ENCODE measurements at regions not wholly inside any gene's neighbourhood (a gene's known extent, or its start where the extent isn't known, plus 50 kb on each side); places are given as distances from the start of the nearest gene placed in this dataset.
A peak's percentile ranks its signal among the peaks of the same experiment; 100 is the strongest.

- DNase-seq: no peak
Observed at GRCh38 chr15:47184003-47184907, 533.0 kb upstream of the SEMA6D start.

GRCh38 chr15:47184908-47185801 is 532.1 kb upstream of the SEMA6D start:
- no peak for DNase-seq

GRCh38 chr15:47186075-47186474 is 531.2 kb upstream of the SEMA6D start:
- DNase-seq: no peak

- no peak for DNase-seq
Observed at GRCh38 chr15:47188758-47189507, 528.4 kb upstream of the SEMA6D start.

GRCh38 chr15:47194718-47195117 is 522.6 kb upstream of the SEMA6D start:
- peak; percentile 32 for DNase-seq

GRCh38 chr15:47196048-47196447 is 521.3 kb upstream of the SEMA6D start:
- DNase-seq: peak; percentile 78

- no peak for DNase-seq
Observed at GRCh38 chr15:47203993-47204392, 513.3 kb upstream of the SEMA6D start.

GRCh38 chr15:47206358-47206978 is 510.8 kb upstream of the SEMA6D start:
- no peak for DNase-seq

- no peak for DNase-seq
Observed at GRCh38 chr15:47209591-47209990, 507.7 kb upstream of the SEMA6D start.

GRCh38 chr15:47212222-47213010 is 504.9 kb upstream of the SEMA6D start:
- DNase-seq: no peak

- no peak for DNase-seq
Observed at GRCh38 chr15:47213883-47214282, 503.4 kb upstream of the SEMA6D start.

- no peak for DNase-seq
Observed at GRCh38 chr15:47218295-47218694, 499.0 kb upstream of the SEMA6D start.

GRCh38 chr15:47244361-47244760 is 472.9 kb upstream of the SEMA6D start:
- no peak for DNase-seq

GRCh38 chr15:47246317-47246716 is 471.0 kb upstream of the SEMA6D start:
- DNase-seq: no peak

- no peak for DNase-seq
Observed at GRCh38 chr15:47258521-47258920, 458.8 kb upstream of the SEMA6D start.

- no peak for DNase-seq
Observed at GRCh38 chr15:47265686-47266085, 451.6 kb upstream of the SEMA6D start.

GRCh38 chr15:47266566-47266965 is 450.7 kb upstream of the SEMA6D start:
- DNase-seq: no peak

GRCh38 chr15:47273864-47274263 is 443.4 kb upstream of the SEMA6D start:
- DNase-seq: no peak

GRCh38 chr15:47283246-47283645 is 434.1 kb upstream of the SEMA6D start:
- no peak for DNase-seq

GRCh38 chr15:47288794-47289193 is 428.5 kb upstream of the SEMA6D start:
- no peak for DNase-seq

GRCh38 chr15:47289656-47290055 is 427.6 kb upstream of the SEMA6D start:
- no peak for DNase-seq

- no peak for DNase-seq
Observed at GRCh38 chr15:47291767-47292166, 425.5 kb upstream of the SEMA6D start.

Data from kidney glomerular epithelial cell (primary cell).